Pons (tissue), 1 donor: ENCODE measurements at regions not wholly inside any gene's neighbourhood (a gene's known extent, or its start where the extent isn't known, plus 50 kb on each side); places are given as distances from the start of the nearest gene placed in this dataset.
A peak's percentile ranks its signal among the peaks of the same experiment; 100 is the strongest.
"Not testable (repeated sequence)": the region's sequence is repeated elsewhere in the genome, so short reads cannot be mapped to it uniquely, and the experiment has no call there.

Experiments
- DNase-seq: peaks from one replicate; pipeline ENCODE4 v3.0.0-alpha.2; 2016; ENCODE audit warnings: low spot score

DNA sequence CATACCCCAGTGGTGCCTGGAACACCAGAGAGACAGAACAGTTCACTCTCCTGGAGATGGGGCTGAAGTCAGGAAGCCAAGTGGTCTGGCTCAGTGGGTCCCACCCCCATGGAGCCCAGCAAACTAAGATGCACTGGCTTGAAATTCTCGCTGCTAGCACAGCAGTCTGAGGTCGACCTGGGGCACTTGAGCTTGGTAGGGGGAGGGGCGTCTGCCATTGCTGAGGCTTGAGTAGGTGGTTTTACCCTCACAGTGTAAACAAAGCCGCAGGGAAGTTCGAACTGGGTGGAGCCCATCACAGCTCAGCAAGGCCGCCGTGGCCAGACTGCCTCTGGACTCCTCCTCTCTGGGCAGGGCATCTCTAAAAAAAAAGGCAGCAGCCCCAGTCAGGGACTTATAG, 272.0 kb downstream of the KLF13 start:
- no peak for DNase-seq

DNA sequence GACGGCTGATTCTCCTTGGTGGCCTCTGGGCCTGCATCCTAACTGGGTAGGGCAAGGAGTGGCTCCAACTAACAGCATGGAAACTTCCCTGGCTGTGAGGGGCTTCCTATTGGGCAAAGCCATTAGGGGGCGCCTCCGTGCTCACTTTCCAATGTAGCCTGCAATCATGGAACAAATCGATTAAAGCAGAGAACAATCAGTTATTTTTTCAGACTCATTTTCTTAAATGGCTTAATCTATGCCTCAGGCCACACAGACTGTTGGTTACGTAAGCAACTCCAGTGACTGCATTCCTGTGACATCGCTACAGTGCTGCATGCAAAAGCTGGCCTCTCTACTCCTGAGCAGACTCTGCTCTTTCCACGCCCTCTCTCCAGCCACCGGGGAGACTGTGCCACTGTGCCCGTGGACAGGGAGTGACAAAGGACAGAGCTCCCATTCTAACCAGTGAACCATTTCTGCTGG, 278.9 kb downstream of the KLF13 start:
- DNase-seq = peak; percentile 66

DNA sequence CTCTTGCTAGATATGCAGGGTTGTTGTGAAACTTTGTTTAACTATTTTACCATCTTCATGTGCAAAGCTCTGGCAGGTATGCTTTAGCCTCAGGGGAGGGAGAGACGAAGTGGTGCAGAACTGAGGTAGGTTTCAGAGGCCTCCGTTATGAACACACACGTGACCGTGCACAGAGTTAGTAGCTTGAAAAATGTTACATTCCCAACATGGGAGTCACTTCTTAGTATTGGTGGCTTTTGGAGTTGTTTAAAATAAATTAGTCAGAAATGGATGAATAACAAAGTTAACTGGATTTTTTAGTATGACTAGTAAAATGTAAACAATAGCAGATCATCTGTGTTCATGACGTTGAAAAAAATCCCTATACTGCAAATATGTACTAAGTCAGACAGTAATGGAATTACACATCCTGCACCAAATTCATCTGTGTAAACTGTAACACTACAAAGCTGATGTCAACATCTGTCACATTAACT, 279.6 kb downstream of the KLF13 start:
- DNase-seq = no peak

DNA sequence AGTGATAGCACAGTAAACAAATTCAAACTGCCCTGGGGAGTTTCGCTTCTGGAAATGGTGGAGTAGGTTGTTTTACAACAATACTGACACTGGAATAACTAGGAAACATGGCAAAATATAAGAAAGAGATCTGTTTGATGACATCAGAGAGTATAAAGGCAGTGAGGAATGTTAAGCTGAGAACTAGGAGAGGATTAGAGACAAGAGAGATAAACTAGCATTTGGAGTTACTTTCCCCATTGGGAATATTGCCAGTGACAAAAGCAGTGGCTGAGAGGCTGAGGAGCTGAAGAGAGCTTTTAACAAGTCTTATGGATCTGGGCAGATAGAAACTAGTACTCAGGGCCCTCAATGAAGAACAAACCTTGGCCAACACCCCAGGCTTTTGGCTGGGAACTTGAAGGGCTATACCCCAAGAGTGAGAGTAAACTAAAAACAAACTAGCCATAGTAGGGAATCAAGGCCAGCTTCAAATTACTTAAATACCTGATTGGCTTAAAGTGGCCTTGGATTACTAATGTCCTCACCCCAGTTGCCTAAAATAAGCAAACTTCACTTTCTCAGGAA, 280.4 kb downstream of the KLF13 start:
- no peak for DNase-seq

DNA sequence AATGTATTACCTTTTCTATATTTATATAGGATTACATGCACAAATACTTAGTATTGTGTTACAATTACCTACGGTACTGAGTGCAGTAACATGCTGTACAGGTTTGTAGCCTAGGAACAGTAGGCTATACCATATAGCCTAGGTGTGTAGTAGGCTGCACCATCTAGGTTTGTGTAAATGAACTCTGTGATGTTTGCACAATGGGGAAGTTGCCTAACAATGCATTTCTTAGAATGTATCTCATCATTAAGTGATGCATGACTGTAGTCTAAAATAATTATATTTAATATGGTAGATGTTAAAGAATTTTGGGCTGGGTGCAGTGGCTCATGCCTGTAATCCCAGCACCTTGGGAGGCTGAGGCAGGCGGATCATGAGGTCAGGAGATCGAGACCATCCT, 281.0 kb downstream of the KLF13 start:
- DNase-seq = no peak

DNA sequence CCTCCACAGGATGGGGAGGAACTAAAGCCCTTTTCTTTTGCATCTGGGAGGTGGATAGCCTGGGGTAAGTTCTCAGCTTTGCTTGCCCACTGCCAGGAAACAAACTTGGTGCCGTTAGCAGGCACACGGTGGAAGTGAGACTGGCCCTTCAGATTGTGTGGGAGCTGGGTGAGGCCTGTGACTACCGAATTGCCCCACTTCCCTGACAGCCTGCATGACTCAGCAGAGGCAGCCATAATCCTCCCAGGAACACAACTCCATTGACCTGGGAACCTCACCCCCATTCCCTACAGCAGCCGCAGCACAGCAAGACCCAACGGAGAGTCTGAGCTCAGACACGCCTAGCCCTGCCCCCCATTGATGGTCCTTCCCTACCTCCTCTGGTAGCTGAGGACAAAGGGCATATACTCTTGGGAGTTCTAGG, 282.6 kb downstream of the KLF13 start:
- DNase-seq = no peak

DNA sequence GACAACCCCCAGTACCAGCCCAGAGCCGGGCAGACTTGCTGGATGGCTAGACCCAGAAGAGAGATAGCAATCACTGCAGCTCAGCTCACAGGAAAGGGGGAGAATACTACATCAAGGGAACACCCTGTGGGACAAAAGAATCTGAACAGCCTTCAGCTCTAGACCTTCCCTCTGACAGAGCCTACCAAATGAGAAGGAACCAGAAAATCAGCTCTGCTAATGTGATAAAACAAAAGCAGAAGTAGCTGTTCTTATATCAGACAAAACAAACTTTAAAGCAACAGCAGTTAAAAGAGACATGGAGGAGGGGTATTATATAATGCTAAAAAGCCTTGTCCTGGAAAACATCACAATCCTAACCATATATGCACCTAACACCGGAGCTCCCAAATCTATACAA, 283.3 kb downstream of the KLF13 start:
- DNase-seq = no peak

DNA sequence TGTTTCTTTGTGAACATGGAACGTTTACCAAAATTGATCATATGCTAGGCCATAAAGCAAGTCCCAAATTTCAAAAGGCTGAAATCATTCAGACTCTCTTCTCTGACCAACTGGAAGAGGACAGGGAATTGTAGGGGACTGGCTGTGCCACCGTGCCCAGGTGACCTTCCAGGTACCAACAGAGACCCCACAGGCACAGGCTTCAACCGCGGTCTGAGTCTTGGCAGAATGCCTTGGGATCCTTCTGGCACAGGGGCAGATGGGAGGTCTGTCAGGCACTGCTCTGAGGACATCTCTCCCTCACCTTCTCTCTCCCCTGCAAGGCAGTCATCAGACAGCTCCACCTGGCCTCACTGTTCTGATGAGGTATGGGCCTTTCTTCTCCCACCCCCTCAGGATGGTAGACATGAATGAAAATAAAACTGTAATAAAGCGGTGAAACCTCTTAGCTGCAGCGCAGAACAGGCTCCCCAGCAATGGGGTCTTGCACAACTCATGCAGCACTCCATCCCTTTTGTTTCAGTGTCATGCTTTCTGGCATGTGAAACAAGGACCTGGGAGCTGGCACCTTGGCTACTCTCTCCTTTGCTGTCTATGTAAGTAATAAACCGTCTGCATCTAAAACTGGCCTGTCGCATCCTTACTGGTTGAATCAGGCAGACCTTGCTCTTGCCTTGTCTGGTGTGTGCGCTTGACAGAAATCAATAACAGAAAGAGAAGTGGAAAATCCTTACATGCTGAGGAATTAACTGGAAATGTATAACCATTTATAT, 289.2 kb downstream of the KLF13 start:
- DNase-seq = no peak

DNA sequence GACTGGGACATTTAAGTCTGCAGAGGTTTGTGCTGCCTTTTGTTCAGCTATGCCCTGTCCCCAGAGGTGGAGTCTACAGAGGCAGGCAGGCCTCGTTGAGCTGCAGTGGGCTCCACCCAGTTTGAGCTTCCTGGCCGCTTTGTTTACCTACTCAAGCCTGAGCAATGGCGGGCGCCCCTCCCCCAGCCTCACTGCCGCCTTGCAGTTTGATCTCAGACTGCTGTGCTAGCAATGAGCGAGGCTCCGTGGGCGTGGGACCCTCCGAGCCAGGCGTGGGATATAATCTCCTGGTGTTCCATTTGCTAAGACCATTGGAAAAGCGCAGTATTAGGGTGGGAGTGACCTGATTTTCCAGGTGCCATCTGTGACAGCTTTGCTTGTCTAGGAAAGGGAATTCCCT, 296.7 kb downstream of the KLF13 start:
- DNase-seq = not testable (repeated sequence)

DNA sequence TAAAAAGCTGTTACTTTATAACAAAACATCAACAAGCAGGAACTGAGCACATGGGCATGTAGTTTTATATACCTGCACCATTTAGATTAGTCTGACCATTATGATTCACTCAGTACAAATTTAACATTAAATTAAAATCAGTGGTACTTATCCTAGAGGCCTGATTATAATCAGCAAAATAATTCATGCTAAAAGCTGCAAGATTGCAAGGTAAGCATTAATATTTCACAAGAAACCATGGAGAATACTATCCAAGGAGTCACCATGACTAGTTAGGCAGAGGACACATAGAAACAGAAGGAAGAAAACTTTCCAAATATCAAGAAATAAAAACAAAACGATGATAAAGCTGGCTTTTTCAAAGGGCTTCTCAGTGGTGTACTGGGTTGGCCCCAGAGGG, 297.5 kb downstream of the KLF13 start:
- not testable (repeated sequence) for DNase-seq

DNA sequence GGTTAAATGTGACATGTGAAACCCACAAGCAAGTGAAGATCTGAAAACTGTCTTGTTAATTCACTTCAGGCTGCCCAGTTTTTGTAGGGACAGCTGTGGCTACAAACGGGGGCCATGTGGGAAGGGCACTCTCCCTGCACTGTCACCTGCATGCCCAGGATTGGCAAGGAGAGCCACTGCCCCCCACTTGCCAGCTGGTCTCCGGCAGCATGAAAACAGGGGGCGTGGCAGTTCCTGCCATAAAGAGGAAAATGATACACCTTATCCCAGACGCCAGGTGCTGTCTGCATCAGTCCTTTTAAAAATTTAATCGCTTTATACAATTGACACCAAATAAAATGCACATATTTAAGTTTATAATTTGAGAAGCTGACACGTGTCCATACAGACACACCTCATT, 309.1 kb downstream of the KLF13 start:
- not testable (repeated sequence) for DNase-seq

DNA sequence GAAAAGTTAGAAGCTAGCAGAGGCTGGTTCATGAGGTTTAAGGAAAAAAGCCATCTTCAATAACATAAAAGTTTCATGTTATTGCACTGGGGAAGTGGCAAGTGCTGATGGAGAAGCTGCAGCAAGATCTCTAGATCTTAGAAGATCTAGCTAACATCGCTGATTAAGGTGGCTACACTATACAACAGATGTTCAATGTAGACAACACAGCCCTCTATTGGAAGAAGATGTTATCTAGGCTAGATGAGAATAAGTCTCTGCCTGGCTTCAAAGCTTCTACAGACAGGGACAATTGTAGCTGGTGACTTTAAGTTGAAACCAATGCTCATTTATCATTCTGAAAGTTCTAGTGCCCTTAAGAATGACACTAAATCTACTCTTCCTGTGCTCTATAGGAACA, 310.3 kb downstream of the KLF13 start:
- DNase-seq = not testable (repeated sequence)

DNA sequence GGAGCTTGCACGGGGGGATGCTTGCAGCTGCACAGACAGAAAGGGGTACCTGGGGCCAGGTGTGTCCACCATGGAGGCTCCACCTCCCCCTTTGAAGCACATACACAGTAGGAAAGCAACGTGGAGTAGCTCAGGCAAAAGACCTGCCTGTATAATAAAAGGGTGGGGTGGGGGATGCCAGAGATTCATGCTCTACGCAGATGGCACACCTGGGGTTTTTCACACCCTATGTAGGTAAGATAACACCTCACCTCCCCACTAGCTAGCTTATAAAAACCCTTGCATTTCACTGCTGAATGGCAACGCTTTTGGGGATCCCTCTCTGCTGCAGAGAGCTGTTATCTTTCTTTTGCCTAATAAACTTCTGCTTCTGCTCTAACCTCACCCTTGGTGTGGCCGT, 317.3 kb downstream of the KLF13 start:
- not testable (repeated sequence) for DNase-seq

DNA sequence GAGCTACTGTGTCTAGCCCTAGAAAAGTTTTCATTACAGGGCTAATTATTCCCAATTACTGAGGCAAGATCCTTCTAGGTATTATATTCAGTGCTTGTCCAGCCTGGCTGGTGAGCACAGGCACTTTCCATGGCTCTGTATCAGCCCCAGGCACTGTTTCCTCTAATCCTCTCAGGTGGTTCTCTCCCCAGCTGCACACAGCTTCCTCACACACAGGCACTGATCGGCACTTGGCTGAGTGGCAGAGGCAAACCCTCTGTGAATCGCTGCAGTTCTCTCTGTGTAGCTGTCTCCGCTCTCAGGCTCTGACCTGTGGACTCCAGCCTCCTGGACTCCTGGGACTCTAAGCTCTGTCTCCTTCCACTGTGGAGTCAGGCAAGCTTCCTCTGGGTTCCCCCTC, 318.1 kb downstream of the KLF13 start:
- DNase-seq = not testable (repeated sequence)

DNA sequence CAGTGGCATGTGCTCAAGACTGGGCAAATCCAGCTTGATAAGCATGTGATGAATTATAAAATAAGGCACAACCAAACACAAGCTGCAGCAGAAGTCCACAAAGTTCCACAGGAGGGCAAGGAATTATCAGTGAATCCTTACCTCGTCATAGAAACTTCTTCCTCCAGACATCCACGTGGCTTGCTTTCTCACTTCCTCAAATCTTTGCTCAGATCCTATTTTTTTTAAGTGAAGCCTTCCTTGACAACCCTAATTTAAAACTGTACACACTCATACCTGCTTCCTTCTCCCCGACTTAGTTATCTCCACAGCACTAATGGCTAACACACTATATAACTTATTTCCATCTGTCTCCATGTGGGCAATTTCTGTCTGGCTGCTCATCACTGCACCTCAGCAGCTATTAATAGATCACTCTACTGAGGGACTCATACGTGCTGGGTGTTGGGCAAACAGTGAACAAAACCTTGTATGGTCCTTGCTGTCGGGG, 320.7 kb downstream of the KLF13 start:
- DNase-seq = not testable (repeated sequence)

DNA sequence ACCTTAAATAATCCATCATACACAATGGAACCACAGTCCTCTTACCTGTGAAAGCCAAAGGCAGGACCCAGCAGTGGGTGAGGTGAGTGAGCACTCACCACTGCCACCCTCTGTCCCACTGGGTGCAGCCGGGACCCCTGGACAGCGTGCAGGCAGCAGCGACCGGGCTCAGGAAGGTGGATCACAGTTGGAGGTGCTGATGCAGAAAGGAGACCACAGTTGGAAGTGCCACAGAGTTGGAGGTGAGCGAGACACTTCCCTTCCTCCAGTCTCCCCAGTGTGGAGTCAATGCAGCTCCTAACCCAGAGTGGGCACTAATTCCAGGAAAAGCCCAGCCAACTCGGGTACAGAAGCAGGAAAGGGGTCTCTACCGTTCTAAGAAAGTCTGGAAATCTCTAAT, 323.0 kb downstream of the KLF13 start:
- not testable (repeated sequence) for DNase-seq

DNA sequence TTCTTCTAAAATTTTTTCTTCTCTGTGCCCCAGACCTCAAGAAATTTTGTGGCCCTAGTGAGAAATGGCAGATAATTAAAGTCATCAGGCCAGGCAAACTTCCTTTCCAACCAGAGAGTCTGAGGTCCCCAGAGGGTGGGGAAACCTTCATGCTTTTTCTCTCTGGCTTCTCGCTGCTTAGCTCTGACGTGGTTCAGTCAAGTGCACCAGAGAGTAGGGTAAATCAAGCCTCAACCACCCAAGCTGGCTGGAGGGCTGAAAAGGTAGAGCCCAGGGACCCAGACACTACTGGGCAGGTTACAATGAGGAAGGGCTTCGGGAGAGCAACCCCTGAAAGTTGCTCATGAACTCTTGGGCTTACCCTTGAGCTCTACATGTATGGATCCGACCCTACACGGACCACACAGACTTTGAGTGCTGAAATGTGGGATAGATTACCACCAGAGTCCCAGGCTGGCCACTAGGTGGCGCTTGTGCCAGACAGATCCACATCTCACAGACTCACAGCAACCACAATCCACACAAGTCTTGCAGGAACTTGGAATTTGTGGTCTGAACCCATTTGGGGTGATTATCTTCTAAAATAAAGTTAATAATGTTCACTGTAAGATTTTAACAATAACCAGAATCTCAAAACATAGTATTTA, 323.5 kb downstream of the KLF13 start:
- DNase-seq = not testable (repeated sequence)

DNA sequence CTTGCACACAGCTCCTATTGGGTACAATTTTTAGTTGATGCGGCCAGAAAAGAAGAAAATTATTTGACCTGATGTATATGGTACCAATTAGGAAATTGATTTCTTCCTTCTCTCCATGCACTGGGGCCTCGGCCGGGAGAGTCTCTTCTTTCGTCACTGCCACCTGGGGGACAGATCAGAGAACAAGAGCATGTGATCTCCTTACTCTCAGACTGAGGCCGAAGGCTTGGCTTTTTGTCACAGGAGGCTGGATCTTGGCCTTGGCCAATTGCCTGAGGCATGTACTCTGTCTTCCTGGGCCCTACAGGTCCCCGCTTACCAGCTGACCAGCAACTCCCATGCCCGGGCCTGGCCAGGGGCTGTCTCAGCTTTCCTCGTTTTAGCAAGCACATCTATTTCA, 330.3 kb downstream of the KLF13 start:
- not testable (repeated sequence) for DNase-seq

DNA sequence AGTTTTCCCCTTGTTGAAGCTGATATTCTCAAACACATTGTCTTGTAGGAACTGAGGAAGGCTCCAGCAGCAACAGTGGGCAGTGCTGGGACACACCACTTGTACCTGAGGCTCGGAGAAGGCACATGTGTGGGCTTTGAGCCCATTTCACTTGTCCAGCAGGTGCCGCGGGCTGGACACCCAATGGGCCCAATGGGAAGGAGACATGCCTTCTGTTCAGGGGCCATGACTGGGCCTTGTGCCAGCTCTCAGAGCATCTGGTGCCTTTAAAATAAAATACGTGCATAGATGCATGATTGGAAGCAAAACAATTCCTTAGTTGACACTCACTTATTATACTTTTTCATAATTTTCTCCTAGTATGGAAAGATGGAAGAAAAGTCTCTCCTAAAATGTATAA, 334.2 kb downstream of the KLF13 start:
- no peak for DNase-seq

DNA sequence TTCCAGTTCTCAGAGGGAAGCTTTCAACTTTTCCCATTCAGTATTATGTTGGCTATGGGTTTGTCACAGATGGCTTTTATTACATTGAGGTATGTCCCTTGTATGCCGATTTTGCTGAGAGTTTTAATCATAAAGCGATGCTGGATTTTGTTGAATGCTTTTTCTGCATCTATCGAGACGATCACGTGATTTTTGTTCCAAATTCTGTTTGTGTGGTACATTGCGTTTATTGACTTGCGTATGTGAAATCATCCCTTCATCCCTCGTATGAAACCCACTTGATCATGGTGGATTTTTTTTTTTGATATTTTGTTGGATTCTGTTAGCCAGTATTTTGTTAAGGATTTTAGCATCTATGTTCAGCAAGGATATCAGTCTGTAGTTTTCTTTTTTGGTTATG, 339.1 kb downstream of the KLF13 start:
- DNase-seq = not testable (repeated sequence)

DNA sequence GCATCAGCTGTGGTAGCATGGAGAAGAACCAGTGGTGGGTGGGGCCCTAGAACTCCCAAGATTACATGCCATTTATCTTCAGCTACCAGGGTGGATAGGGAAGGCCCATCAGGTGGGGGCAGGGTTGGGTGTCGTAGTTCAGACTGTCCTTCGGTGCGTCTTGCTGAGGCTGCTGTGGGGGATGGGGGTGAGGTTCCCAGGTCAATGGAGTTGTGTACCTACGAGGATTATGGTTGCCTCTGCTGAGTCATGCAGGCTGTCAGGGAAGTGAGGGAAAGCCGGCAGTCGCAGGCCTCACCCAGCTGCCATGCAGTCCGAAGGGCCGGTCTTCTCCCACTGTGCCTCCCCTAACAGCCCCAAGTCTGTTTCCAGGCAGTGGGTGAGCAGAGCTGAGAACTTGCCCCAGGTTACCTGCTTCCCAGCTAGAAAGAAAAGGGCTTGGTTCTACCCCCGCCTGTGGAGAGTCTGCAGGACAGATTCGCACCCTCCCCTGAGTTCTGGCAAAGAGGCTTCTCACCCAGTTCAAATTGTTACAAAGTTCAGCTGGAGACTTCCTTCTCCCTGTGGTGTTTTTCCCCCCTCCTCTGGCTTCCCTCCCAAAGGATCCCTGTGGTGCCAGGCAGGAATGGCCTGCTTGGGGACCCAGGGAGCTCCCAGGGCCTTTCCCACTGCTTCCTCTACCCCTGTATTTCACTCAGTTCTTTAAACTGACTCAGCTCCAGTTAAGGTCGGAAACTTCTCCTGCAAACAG, 342.7 kb downstream of the KLF13 start:
- not testable (repeated sequence) for DNase-seq

DNA sequence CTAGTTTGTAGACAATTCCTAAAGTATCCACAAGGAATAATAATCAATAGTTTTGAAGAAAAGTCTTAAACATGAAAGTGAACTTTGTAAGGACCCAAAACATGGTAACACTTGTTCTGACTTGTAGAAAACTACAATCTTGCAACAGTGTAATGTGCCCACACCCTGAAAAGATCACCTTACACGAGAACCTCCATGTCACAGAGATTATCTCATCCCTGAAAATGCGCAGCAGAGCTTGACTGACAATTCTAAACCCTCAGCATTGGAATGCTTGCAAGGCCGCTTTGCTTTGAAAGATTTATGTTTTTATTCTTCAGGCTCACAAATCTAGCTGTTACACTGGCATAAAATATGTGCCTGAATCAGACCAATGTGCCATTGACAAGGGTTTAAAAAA, 346.6 kb downstream of the KLF13 start:
- not testable (repeated sequence) for DNase-seq
